Esophagus squamous epithelium (tissue), 5 donors: ENCODE measurements at regions not wholly inside any gene's neighbourhood (a gene's known extent, or its start where the extent isn't known, plus 50 kb on each side); places are given as distances from the start of the nearest gene placed in this dataset.

Experiments
- DNase-seq: peaks from one replicate; lab custom pipeline; 2025; lab: John Stamatoyannopoulos, UW
- H3K27ac ChIP-seq, 4 donors: fragments of 200-600 bp; sonication (generic); one replicate each; pipeline ENCODE4 v1.5.1; 2016 to 2019; ENCODE audit warnings: mild to moderate bottlenecking in 1 of 4
- H3K27me3 ChIP-seq, 4 donors: fragments of 200-600 bp; sonication (generic); 1 replicate in 3 of 4; 2 replicates in 1 of 4; pipeline versions ENCODE4 v1.5.1 to v1.6.0; 2017 to 2021; ENCODE audit warnings: antibody characterized with exemption in 1 of 4
- H3K36me3 ChIP-seq, 3 donors: fragments of 200-600 bp; sonication (generic); one replicate each; pipeline ENCODE4 v1.5.1; 2016 to 2019
- H3K4me1 ChIP-seq, 3 donors: fragments of 200-600 bp; sonication (generic); one replicate each; pipeline ENCODE4 v1.5.1; 2017 to 2019
- H3K4me3 ChIP-seq, 4 donors: fragments of 200-600 bp; sonication (generic); 1 replicate in 3 of 4; 2 replicates in 1 of 4; pipeline ENCODE4 v1.5.1; 2016 to 2019; ENCODE audit warnings: mild to moderate bottlenecking in 2 of 4, moderate library complexity in 1 of 4
- H3K9me3 ChIP-seq, 3 donors: fragments of 200-600 bp; sonication (generic); one replicate each; pipeline ENCODE4 v1.5.1; 2016 to 2019
- CTCF ChIP-seq, 6 experiments: fragments of 450-650 bp in 4 of 6; fragments of 200-600 bp in 2 of 6; sonication (generic) in 2 of 6; IDR thresholded peaks; one replicate each; pipeline ENCODE4 v1.5.1; 2016 to 2019; ENCODE audit warnings: antibody characterized with exemption in 6 of 6, mild to moderate bottlenecking in 4 of 6, moderate library complexity in 4 of 6
- POLR2A ChIP-seq, 4 donors: fragments of 450-650 bp; IDR thresholded peaks; one replicate each; pipeline ENCODE4 v1.6.1; 2017; ENCODE audit warnings: antibody characterized with exemption in 4 of 4, mild to moderate bottlenecking in 4 of 4, moderate library complexity in 3 of 4
- WGBS, 2 donors: methylation state at CpG; one replicate each; pipeline ENCODE4 v1.1.5; 2018; 5-methylcytosine and 5-hydroxymethylcytosine counted together
- intact Hi-C: fragments of 100-400 bp; cut with DNase I; formaldehyde crosslinking; loops from one replicate; pipeline ENCODE4 v1.15.0; 2022
- donor health status: DM: yes; HTN: yes; CAD: no.

GRCh38 chr18:77329651-77330050 lies 80.0 kb downstream of the GALR1 start:
- no peak for DNase-seq
- H3K4me1 ChIP-seq, result no peaks in the 10 kb centered on the region
- TF ChIP-seq CTCF (IDR thresholded peaks at IDR 0.05), result no peak
- no peak for TF ChIP-seq POLR2A (IDR thresholded peaks at IDR 0.05)
- WGBS, 2 donors, result 52 to 57% methylated on average over 3 of the region's 3 CpGs
- no peak overlapping the region for H3K4me3 ChIP-seq
- H3K36me3 ChIP-seq, result no peaks in the 10 kb centered on the region
- intact Hi-C loops, result no loop called here
- no peaks in the 10 kb centered on the region for H3K27me3 ChIP-seq
- H3K27ac ChIP-seq, result no peak overlapping the region
- H3K9me3 ChIP-seq, result no peaks in the 10 kb centered on the region

- no peak for TF ChIP-seq CTCF (IDR thresholded peaks at IDR 0.05)
- no peak for TF ChIP-seq POLR2A (IDR thresholded peaks at IDR 0.05)
- H3K4me3 ChIP-seq, result no peak overlapping the region
- no peaks in the 10 kb centered on the region for H3K27me3 ChIP-seq
- no peaks in the 10 kb centered on the region for H3K36me3 ChIP-seq
- H3K27ac ChIP-seq, result no peak overlapping the region
- no peaks in the 10 kb centered on the region for H3K9me3 ChIP-seq
- no peaks in the 10 kb centered on the region for H3K4me1 ChIP-seq
- 63 to 74% methylated on average over 3 to 6 of the region's 7 CpGs for WGBS, 2 donors
- intact Hi-C loops, result no loop called here
- DNase-seq, result no peak
Measured at GRCh38 chr18:77334876-77335275, 85.2 kb downstream of the GALR1 start.

GRCh38 chr18:77337604-77338003 lies 88.0 kb downstream of the GALR1 start:
- 47 to 54% methylated on average over 7 of the region's 7 CpGs for WGBS, 2 donors
- TF ChIP-seq CTCF (IDR thresholded peaks at IDR 0.05), result no peak
- no peak for TF ChIP-seq POLR2A (IDR thresholded peaks at IDR 0.05)
- Histone ChIP-seq H3K9me3 (no peaks in the 10 kb centered on the region), H3K36me3 (no peaks in the 10 kb centered on the region), H3K27me3 (no peaks in the 10 kb centered on the region), H3K4me3 (no peak overlapping the region), H3K27ac (no peak overlapping the region), H3K4me1 (no peaks in the 10 kb centered on the region)
- DNase-seq, result no peak
- intact Hi-C loops, result no loop called here

- Histone ChIP-seq H3K4me3 (no peak overlapping the region), H3K27me3 (no peaks in the 10 kb centered on the region), H3K9me3 (no peaks in the 10 kb centered on the region), H3K4me1 (no peaks in the 10 kb centered on the region), H3K27ac (no peak overlapping the region), H3K36me3 (no peaks in the 10 kb centered on the region)
- 61 to 80% methylated on average over 1 to 2 of the region's 6 CpGs for WGBS, 2 donors
- intact Hi-C loops, result no loop called here
- no peak for DNase-seq
- TF ChIP-seq POLR2A (IDR thresholded peaks at IDR 0.05) (no peak), CTCF (IDR thresholded peaks at IDR 0.05) (no peak)
Measured at GRCh38 chr18:77339093-77339492, 89.4 kb downstream of the GALR1 start.

- TF ChIP-seq POLR2A (IDR thresholded peaks at IDR 0.05) (no peak), CTCF (IDR thresholded peaks at IDR 0.05) (no peak)
Measured at GRCh38 chr18:77339623-77340022, 90.0 kb downstream of the GALR1 start.

More at GRCh38 chr18:77339623-77340022, 90.0 kb downstream of the GALR1 start:
- H3K9me3 ChIP-seq, result no peaks in the 10 kb centered on the region
- no peaks in the 10 kb centered on the region for H3K36me3 ChIP-seq
- intact Hi-C loops, result no loop called here
- no peaks in the 10 kb centered on the region for H3K4me1 ChIP-seq
- no peaks in the 10 kb centered on the region for H3K27me3 ChIP-seq
- no peak overlapping the region for H3K27ac ChIP-seq
- 75% methylated on average over 4 of the region's 7 CpGs; no CpG with 5 or more reads in 1 of the 2 donors for WGBS, 2 donors
- DNase-seq, result no peak
- no peak overlapping the region for H3K4me3 ChIP-seq
